Right atrium auricular region (tissue), 2 donors: ENCODE measurements at regions not wholly inside any gene's neighbourhood (a gene's known extent, or its start where the extent isn't known, plus 50 kb on each side); places are given as distances from the start of the nearest gene placed in this dataset.

Source experiments
- DNase-seq: peaks from one replicate; pipeline ENCODE4 v3.0.0-alpha.2; 2019; ENCODE audit warnings: low spot score
- H3K27ac ChIP-seq, 2 donors: fragments of 200-600 bp; sonication (generic); 1 replicate in 1 of 2; 2 replicates in 1 of 2; pipeline ENCODE4 v1.5.1; 2016 to 2019
- H3K27me3 ChIP-seq, 2 donors: fragments of 200-600 bp; sonication (generic); one replicate each; pipeline versions ENCODE4 v1.5.1 to v1.6.0; 2017 to 2019
- H3K36me3 ChIP-seq: fragments of 200-600 bp; sonication (generic); one replicate; pipeline ENCODE4 v1.5.1; 2016
- H3K4me1 ChIP-seq, 2 donors: fragments of 200-600 bp; sonication (generic); one replicate each; pipeline versions ENCODE4 v1.5.1 to v1.6.0; 2017 to 2019
- H3K4me3 ChIP-seq, 2 donors: fragments of 200-600 bp; sonication (generic); 1 replicate in 1 of 2; 2 replicates in 1 of 2; pipeline ENCODE4 v1.5.1; 2017 to 2019; ENCODE audit warnings: mild to moderate bottlenecking in 1 of 2, moderate library complexity in 1 of 2
- H3K9me3 ChIP-seq, 2 donors: fragments of 200-600 bp; sonication (generic); one replicate each; pipeline ENCODE4 v1.5.1; 2019
- CTCF ChIP-seq, 2 donors: fragments of 200-600 bp; sonication (generic); IDR thresholded peaks; one replicate each; pipeline ENCODE4 v1.5.1; 2019; ENCODE audit warnings: antibody characterized with exemption in 2 of 2

- no peaks in the 10 kb centered on the region for H3K9me3 ChIP-seq
- H3K4me1 ChIP-seq: no peaks in the 10 kb centered on the region
- TF ChIP-seq CTCF (IDR thresholded peaks at IDR 0.05): no peak
- no peak overlapping the region for H3K27ac ChIP-seq
- no peak overlapping the region for H3K4me3 ChIP-seq
- no peak for DNase-seq
- H3K27me3 ChIP-seq: no peaks in the 10 kb centered on the region
- no peaks in the 10 kb centered on the region for H3K36me3 ChIP-seq
These were observed 79.3 kb upstream of the PRLR start for GRCh38 chr5:35309365-35310130.

GRCh38 chr5:35308421-35308820 lies 78.1 kb upstream of the PRLR start:
- no peaks in the 10 kb centered on the region for H3K27me3 ChIP-seq
- no peaks in the 10 kb centered on the region for H3K36me3 ChIP-seq
- H3K4me1 ChIP-seq: no peaks in the 10 kb centered on the region
- no peaks in the 10 kb centered on the region for H3K9me3 ChIP-seq
- TF ChIP-seq CTCF (IDR thresholded peaks at IDR 0.05): no peak
- no peak overlapping the region for H3K4me3 ChIP-seq
- no peak overlapping the region for H3K27ac ChIP-seq
- DNase-seq: no peak

- no peaks in the 10 kb centered on the region for H3K4me1 ChIP-seq
- no peak for TF ChIP-seq CTCF (IDR thresholded peaks at IDR 0.05)
- DNase-seq: no peak
- no peaks in the 10 kb centered on the region for H3K36me3 ChIP-seq
- H3K27me3 ChIP-seq: no peaks in the 10 kb centered on the region
- H3K27ac ChIP-seq: no peak overlapping the region
- H3K4me3 ChIP-seq: no peak overlapping the region
- no peaks in the 10 kb centered on the region for H3K9me3 ChIP-seq
These were observed 76.6 kb upstream of the PRLR start for GRCh38 chr5:35306716-35307365.

GRCh38 chr5:35305336-35306020 lies 75.2 kb upstream of the PRLR start:
- no peak for DNase-seq
- Histone ChIP-seq H3K36me3 (no peaks in the 10 kb centered on the region), H3K27ac (no peak overlapping the region), H3K4me3 (no peak overlapping the region), H3K27me3 (no peaks in the 10 kb centered on the region), H3K9me3 (no peaks in the 10 kb centered on the region), H3K4me1 (no peaks in the 10 kb centered on the region)
- no peak for TF ChIP-seq CTCF (IDR thresholded peaks at IDR 0.05)

GRCh38 chr5:35304291-35304690 lies 74.0 kb upstream of the PRLR start:
- no peak for TF ChIP-seq CTCF (IDR thresholded peaks at IDR 0.05)
- Histone ChIP-seq H3K4me3 (no peak overlapping the region), H3K27me3 (no peaks in the 10 kb centered on the region), H3K9me3 (no peaks in the 10 kb centered on the region), H3K4me1 (no peaks in the 10 kb centered on the region), H3K27ac (no peak overlapping the region), H3K36me3 (no peaks in the 10 kb centered on the region)
- no peak for DNase-seq
